ENCODE measurements at regions not wholly inside any gene's neighbourhood (a gene's known extent, or its start where the extent isn't known, plus 50 kb on each side); places are given as distances from the start of the nearest gene placed in this dataset.
A peak's percentile ranks its signal among the peaks of the same experiment; 100 is the strongest.

GRCh38 chr9:91483835-91484234 is 60.2 kb upstream of the NFIL3 start:
- DNase-seq (ENCODE audit: low read depth), result peak; percentile 11
- no peak overlapping the region for H3K4me3 ChIP-seq (ENCODE audit: low read length)
- TF ChIP-seq CTCF (conservative IDR thresholded peaks at IDR 0.05; ENCODE audit: low read length), result no peak

GRCh38 chr9:91483189-91483691 is 59.6 kb upstream of the NFIL3 start:
- H3K4me3 ChIP-seq (ENCODE audit: low read length), result peak overlapping the region; percentile 7
- DNase-seq (ENCODE audit: low read depth), result peak; percentile 84
- TF ChIP-seq CTCF (conservative IDR thresholded peaks at IDR 0.05; ENCODE audit: low read length), result no peak

- DNase-seq (ENCODE audit: low read depth), result peak; percentile 44
- no peak overlapping the region for H3K4me3 ChIP-seq (ENCODE audit: low read length)
- TF ChIP-seq CTCF (conservative IDR thresholded peaks at IDR 0.05; ENCODE audit: low read length), result no peak
These were observed 58.3 kb upstream of the NFIL3 start for GRCh38 chr9:91481972-91482371.

- no peak overlapping the region for H3K4me3 ChIP-seq (ENCODE audit: low read length)
- no peak for DNase-seq (ENCODE audit: low read depth)
- TF ChIP-seq CTCF (conservative IDR thresholded peaks at IDR 0.05; ENCODE audit: low read length), result no peak
These were observed 53.5 kb upstream of the NFIL3 start for GRCh38 chr9:91477106-91477505.

- no peak for TF ChIP-seq CTCF (conservative IDR thresholded peaks at IDR 0.05; ENCODE audit: low read length)
- DNase-seq (ENCODE audit: low read depth), result no peak
- H3K4me3 ChIP-seq (ENCODE audit: low read length), result no peak overlapping the region
These were observed 51.0 kb upstream of the NFIL3 start for GRCh38 chr9:91474656-91475055.
